Neural cell (in vitro differentiated cells): ENCODE measurements at regions not wholly inside any gene's neighbourhood (a gene's known extent, or its start where the extent isn't known, plus 50 kb on each side); places are given as distances from the start of the nearest gene placed in this dataset.

Experiments used
- H2AFZ ChIP-seq: fragments of 200-600, 300-800 bp; sonication (generic), shearing (Covaris generic); 2 replicates; pipeline ENCODE4 v1.6.0; 2014; ENCODE audit warnings: low read depth, mild to moderate bottlenecking, antibody characterized with exemption, low read length, moderate library complexity
- H3F3A ChIP-seq: fragments of 200-600 bp; shearing (Covaris generic); 2 replicates; pipeline ENCODE4 v1.6.1; 2016; ENCODE audit warnings: mild to moderate bottlenecking, moderate library complexity, mixed read lengths, antibody characterized with exemption, low read length; ENCODE audit not compliant: insufficient read depth, poor library complexity, severe bottlenecking
- H3K27ac ChIP-seq: fragments of 200-600, 300-800 bp; sonication (generic), shearing (Covaris generic); 2 replicates; pipeline ENCODE4 v1.5.1; 2014; ENCODE audit warnings: mild to moderate bottlenecking, low read length, moderate library complexity
- H3K27me3 ChIP-seq: fragments of 300-800, 200-600 bp; sonication (generic), shearing (Covaris generic); 2 replicates; pipeline ENCODE4 v1.6.0; 2014; ENCODE audit warnings: mild to moderate bottlenecking, low read depth, low read length, moderate library complexity; ENCODE audit not compliant: insufficient read depth
- H3K36me3 ChIP-seq: fragments of 300-800, 200-600 bp; sonication (generic), shearing (Covaris generic); 2 replicates; pipeline ENCODE4 v1.5.1; 2014; ENCODE audit warnings: mild to moderate bottlenecking, antibody characterized with exemption, low read length, moderate library complexity; ENCODE audit not compliant: insufficient read depth
- H3K4me2 ChIP-seq: fragments of 300-800, 200-600 bp; sonication (generic), shearing (Covaris generic); 2 replicates; pipeline ENCODE4 v1.6.0; 2014; ENCODE audit warnings: mild to moderate bottlenecking, low read length
- H3K4me3 ChIP-seq: fragments of 300-800, 200-600 bp; sonication (generic), shearing (Covaris generic); 2 replicates; pipeline ENCODE4 v1.5.1; 2014; ENCODE audit warnings: mild to moderate bottlenecking, low read length, moderate library complexity
- H3K79me2 ChIP-seq: fragments of 200-600 bp; shearing (Covaris generic); replicated peaks from 2 replicates; pipeline ENCODE4 v1.6.0; 2014; ENCODE audit warnings: mild to moderate bottlenecking, low read length, moderate library complexity; ENCODE audit not compliant: insufficient read depth
- H3K9ac ChIP-seq: fragments of 300-800, 200-600 bp; sonication (generic), shearing (Covaris generic); 2 replicates; pipeline ENCODE4 v1.6.1; 2016; ENCODE audit warnings: mild to moderate bottlenecking, low read length, mixed read lengths
- H3K9me2 ChIP-seq: fragments of 200-600 bp; shearing (Covaris generic); 2 replicates; pipeline ENCODE4 v1.6.1; 2016; ENCODE audit warnings: mild to moderate bottlenecking, low read length, mixed read lengths; ENCODE audit not compliant: insufficient read depth
- H3K9me3 ChIP-seq: fragments of 200-600, 300-800 bp; sonication (generic), shearing (Covaris generic); 2 replicates; pipeline ENCODE4 v1.6.1; 2016; ENCODE audit warnings: mild to moderate bottlenecking, mixed run types, low read length, moderate library complexity, mixed read lengths
- H4K20me1 ChIP-seq: fragments of 200-600 bp; shearing (Covaris generic); 2 replicates; pipeline ENCODE4 v1.6.1; 2016; ENCODE audit warnings: mild to moderate bottlenecking, mixed run types; ENCODE audit not compliant: insufficient read depth
- EP300 ChIP-seq: fragments of 450-650 bp; conservative IDR thresholded peaks from 2 replicates; pipeline ENCODE4 v1.6.1; 2014; ENCODE audit warnings: antibody characterized with exemption, mild to moderate bottlenecking, moderate library complexity; ENCODE audit not compliant: poor library complexity, severe bottlenecking
- EZH2 ChIP-seq: fragments of 200-600, 300-800 bp; shearing (Covaris generic), sonication (generic); IDR thresholded peaks from 2 replicates; pipeline ENCODE4 v1.6.1; 2014; ENCODE audit warnings: antibody characterized with exemption, low read length, borderline replicate concordance, mild to moderate bottlenecking; ENCODE audit not compliant: insufficient read depth, poor library complexity, severe bottlenecking
- MXI1 ChIP-seq: fragments of 450-650 bp; conservative IDR thresholded peaks from 2 replicates; pipeline ENCODE4 v1.6.1; 2014; ENCODE audit warnings: antibody characterized with exemption, mild to moderate bottlenecking; ENCODE audit not compliant: poor library complexity, severe bottlenecking
- POLR2AphosphoS5 ChIP-seq: IDR thresholded peaks from 2 replicates; pipeline ENCODE4 v1.6.1; 2012
- RAD21 ChIP-seq: fragments of 450-650 bp; conservative IDR thresholded peaks from 2 replicates; pipeline ENCODE4 v1.6.1; 2014; ENCODE audit warnings: antibody characterized with exemption, mild to moderate bottlenecking, moderate library complexity
- SMC3 ChIP-seq: fragments of 450-650 bp; conservative IDR thresholded peaks from 2 replicates; pipeline ENCODE4 v1.6.1; 2014; ENCODE audit warnings: antibody characterized with exemption, mild to moderate bottlenecking, moderate library complexity; ENCODE audit not compliant: poor library complexity
- TAF1 ChIP-seq: IDR thresholded peaks from 2 replicates; pipeline ENCODE4 v1.6.1; 2012; ENCODE audit warnings: low read depth
- TF ChIP-seq, protein P1 (sequence below): fragments of 450-650 bp; IDR thresholded peaks from 2 replicates; pipeline ENCODE4 v1.5.1; 2014; ENCODE audit warnings: antibody characterized with exemption, mild to moderate bottlenecking, moderate library complexity; ENCODE audit not compliant: poor library complexity, severe bottlenecking
- TF ChIP-seq, protein P2 (sequence below): IDR thresholded peaks from 2 replicates; pipeline ENCODE4 v1.6.1; 2012; ENCODE audit warnings: borderline replicate concordance

DNA sequence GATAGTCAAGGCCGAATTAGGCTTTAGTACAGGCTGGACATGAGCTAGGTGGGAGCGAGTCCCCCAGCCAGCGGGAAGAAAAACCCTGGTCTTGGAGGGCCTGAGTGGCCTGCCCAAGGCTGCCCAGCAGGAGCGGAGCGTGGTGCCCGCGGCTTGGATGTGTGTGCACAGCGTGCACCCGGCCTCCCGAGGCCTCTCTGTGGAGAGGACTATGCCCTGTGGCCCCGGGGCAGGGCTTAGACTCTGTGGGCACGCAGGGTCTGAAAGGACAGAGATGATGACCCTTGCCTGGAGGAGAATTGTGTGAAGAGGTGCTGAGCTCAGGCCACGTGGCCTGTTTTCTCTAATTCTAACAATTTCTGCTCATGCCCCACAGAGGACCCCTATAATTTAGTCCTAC is 124.6 kb upstream of the IQSEC1 start:
- TF ChIP-seq, protein P1, sequence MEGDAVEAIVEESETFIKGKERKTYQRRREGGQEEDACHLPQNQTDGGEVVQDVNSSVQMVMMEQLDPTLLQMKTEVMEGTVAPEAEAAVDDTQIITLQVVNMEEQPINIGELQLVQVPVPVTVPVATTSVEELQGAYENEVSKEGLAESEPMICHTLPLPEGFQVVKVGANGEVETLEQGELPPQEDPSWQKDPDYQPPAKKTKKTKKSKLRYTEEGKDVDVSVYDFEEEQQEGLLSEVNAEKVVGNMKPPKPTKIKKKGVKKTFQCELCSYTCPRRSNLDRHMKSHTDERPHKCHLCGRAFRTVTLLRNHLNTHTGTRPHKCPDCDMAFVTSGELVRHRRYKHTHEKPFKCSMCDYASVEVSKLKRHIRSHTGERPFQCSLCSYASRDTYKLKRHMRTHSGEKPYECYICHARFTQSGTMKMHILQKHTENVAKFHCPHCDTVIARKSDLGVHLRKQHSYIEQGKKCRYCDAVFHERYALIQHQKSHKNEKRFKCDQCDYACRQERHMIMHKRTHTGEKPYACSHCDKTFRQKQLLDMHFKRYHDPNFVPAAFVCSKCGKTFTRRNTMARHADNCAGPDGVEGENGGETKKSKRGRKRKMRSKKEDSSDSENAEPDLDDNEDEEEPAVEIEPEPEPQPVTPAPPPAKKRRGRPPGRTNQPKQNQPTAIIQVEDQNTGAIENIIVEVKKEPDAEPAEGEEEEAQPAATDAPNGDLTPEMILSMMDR = no peak
- TF ChIP-seq, protein P2, sequence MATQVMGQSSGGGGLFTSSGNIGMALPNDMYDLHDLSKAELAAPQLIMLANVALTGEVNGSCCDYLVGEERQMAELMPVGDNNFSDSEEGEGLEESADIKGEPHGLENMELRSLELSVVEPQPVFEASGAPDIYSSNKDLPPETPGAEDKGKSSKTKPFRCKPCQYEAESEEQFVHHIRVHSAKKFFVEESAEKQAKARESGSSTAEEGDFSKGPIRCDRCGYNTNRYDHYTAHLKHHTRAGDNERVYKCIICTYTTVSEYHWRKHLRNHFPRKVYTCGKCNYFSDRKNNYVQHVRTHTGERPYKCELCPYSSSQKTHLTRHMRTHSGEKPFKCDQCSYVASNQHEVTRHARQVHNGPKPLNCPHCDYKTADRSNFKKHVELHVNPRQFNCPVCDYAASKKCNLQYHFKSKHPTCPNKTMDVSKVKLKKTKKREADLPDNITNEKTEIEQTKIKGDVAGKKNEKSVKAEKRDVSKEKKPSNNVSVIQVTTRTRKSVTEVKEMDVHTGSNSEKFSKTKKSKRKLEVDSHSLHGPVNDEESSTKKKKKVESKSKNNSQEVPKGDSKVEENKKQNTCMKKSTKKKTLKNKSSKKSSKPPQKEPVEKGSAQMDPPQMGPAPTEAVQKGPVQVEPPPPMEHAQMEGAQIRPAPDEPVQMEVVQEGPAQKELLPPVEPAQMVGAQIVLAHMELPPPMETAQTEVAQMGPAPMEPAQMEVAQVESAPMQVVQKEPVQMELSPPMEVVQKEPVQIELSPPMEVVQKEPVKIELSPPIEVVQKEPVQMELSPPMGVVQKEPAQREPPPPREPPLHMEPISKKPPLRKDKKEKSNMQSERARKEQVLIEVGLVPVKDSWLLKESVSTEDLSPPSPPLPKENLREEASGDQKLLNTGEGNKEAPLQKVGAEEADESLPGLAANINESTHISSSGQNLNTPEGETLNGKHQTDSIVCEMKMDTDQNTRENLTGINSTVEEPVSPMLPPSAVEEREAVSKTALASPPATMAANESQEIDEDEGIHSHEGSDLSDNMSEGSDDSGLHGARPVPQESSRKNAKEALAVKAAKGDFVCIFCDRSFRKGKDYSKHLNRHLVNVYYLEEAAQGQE = no peak
- TF ChIP-seq EZH2 = no peak
- TF ChIP-seq SMC3 = no peak
- no peak for TF ChIP-seq EP300
- TF ChIP-seq POLR2AphosphoS5 = no peak
- TF ChIP-seq RAD21 = no peak
- no peak for TF ChIP-seq TAF1
- TF ChIP-seq MXI1 = no peak

DNA sequence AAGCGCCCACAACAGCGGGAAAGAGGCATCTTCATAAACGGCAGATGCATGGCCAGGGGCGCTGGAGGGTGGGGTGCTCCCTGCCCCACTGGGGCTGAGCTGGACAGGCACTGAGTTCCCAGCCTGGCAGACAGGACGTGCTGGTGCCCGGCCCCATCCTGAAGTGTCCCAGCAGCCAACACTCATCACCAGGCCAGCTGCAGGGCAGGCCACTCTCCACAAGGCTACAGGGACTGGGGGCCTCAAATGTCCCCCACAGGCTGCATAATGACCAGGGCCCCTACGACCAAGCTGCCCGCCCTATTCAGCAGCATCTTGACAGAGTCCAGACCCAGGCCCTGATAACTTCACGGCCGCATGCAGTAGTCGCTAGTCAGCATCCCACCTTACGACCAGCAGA is 124.1 kb upstream of the IQSEC1 start:
- Histone ChIP-seq H3K9ac (peak overlapping the region; percentile 64), H3F3A (no peaks in the 10 kb centered on the region), H3K4me3 (peak overlapping the region; percentile 45), H3K27ac (peak overlapping the region; percentile 92), H3K9me3 (no peaks in the 10 kb centered on the region), H4K20me1 (no peaks in the 10 kb centered on the region), H3K36me3 (no peaks in the 10 kb centered on the region), H3K4me2 (no peak overlapping the region), H2AFZ (no peak overlapping the region), H3K9me2 (no peaks in the 10 kb centered on the region), H3K27me3 (no peaks in the 10 kb centered on the region), H3K79me2 (no peaks in the 10 kb centered on the region)
- TF ChIP-seq SMC3 (no peak), EZH2 (no peak), TAF1 (no peak), EP300 (no peak), RAD21 (no peak), MXI1 (no peak), POLR2AphosphoS5 (no peak)
- TF ChIP-seq, protein P1 = no peak
- TF ChIP-seq, protein P2 = no peak

More for the DNA sequence above, 124.6 kb upstream of the IQSEC1 start:
- Histone ChIP-seq H3K36me3 (no peaks in the 10 kb centered on the region), H3F3A (no peaks in the 10 kb centered on the region), H3K9me2 (no peaks in the 10 kb centered on the region), H3K27ac (peak overlapping the region; percentile 92), H3K4me3 (no peak overlapping the region), H2AFZ (no peak overlapping the region), H3K79me2 (no peaks in the 10 kb centered on the region), H3K9ac (no peak overlapping the region), H3K27me3 (no peaks in the 10 kb centered on the region), H3K9me3 (no peaks in the 10 kb centered on the region), H3K4me2 (no peak overlapping the region), H4K20me1 (no peaks in the 10 kb centered on the region)
